Prostate gland (tissue), 2 donors: ENCODE measurements at regions not wholly inside any gene's neighbourhood (a gene's known extent, or its start where the extent isn't known, plus 50 kb on each side); places are given as distances from the start of the nearest gene placed in this dataset.

Experiments
- POLR2A ChIP-seq: fragments of 450-650 bp; IDR thresholded peaks from one replicate; pipeline ENCODE4 v1.6.1; 2016; ENCODE audit warnings: antibody characterized with exemption, mild to moderate bottlenecking
- POLR2AphosphoS5 ChIP-seq: sonication (generic); formaldehyde crosslinking; IDR thresholded peaks from one replicate; pipeline ENCODE4 v1.6.1; 2017; ENCODE audit warnings: antibody characterized with exemption
- TF ChIP-seq, protein P1 (sequence below), 4 experiments: fragments of 200-600 bp in 2 of 4; fragments of 450-650 bp in 2 of 4; sonication (generic) in 2 of 4; IDR thresholded peaks; 1 replicate in 3 of 4; 2 replicates in 1 of 4; pipeline ENCODE4 v1.5.1; 2016 to 2019; ENCODE audit warnings: antibody characterized with exemption in 4 of 4, mild to moderate bottlenecking in 2 of 4, moderate library complexity in 2 of 4

DNA sequence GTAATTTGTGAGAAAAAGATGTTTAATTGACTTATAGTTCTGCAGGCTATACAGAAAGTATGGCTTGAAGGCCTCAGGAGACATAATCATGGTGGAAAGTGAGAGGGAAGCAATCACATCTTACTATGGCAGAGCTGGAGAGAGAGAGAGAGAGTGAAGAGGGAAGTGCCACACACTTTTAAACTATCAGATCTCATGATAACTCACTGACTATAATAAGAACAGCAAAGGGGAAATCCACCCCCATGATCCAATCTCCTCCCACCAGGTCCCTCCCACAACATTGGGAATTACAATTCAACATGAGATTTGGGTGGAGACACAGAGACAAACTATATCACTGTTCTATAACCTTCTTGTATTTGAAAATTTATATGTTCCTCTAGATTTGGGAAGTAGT lies 117.2 kb upstream of the BMP5 start:
- TF ChIP-seq, protein P1, sequence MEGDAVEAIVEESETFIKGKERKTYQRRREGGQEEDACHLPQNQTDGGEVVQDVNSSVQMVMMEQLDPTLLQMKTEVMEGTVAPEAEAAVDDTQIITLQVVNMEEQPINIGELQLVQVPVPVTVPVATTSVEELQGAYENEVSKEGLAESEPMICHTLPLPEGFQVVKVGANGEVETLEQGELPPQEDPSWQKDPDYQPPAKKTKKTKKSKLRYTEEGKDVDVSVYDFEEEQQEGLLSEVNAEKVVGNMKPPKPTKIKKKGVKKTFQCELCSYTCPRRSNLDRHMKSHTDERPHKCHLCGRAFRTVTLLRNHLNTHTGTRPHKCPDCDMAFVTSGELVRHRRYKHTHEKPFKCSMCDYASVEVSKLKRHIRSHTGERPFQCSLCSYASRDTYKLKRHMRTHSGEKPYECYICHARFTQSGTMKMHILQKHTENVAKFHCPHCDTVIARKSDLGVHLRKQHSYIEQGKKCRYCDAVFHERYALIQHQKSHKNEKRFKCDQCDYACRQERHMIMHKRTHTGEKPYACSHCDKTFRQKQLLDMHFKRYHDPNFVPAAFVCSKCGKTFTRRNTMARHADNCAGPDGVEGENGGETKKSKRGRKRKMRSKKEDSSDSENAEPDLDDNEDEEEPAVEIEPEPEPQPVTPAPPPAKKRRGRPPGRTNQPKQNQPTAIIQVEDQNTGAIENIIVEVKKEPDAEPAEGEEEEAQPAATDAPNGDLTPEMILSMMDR (IDR thresholded peaks at IDR 0.05): no peak
- TF ChIP-seq POLR2AphosphoS5 (no peak), POLR2A (no peak)
